CD14-positive monocyte (primary cell): ENCODE measurements at regions not wholly inside any gene's neighbourhood (a gene's known extent, or its start where the extent isn't known, plus 50 kb on each side); places are given as distances from the start of the nearest gene placed in this dataset.

Source experiments
- DNase-seq, 3 donors: peaks; one replicate each; pipeline ENCODE4 v3.0.0-alpha.2; 2011 to 2022
- H2AFZ ChIP-seq: 2 replicates; pipeline ENCODE4 v1.6.0; 2012; ENCODE audit warnings: mild to moderate bottlenecking, low read depth, low read length, inconsistent platforms; ENCODE audit not compliant: insufficient read depth, poor library complexity, severe bottlenecking
- H3K27ac ChIP-seq, 2 donors: 1 replicate in 1 of 2; 2 replicates in 1 of 2; pipeline ENCODE4 v1.5.1; 2012 to 2013; ENCODE audit warnings: low read length in 2 of 2, control low read depth in 1 of 2, inconsistent platforms in 1 of 2, low read depth in 1 of 2, mild to moderate bottlenecking in 1 of 2
- H3K27me3 ChIP-seq, 2 donors: one replicate each; pipeline versions ENCODE4 v1.6.0 to v1.6.1; 2011 to 2013; ENCODE audit warnings: low read length in 2 of 2; ENCODE audit not compliant: control insufficient read depth in 2 of 2, insufficient read depth in 2 of 2
- H3K36me3 ChIP-seq, 2 donors: replicated peaks in 1 of 2; 1 replicate in 1 of 2; 2 replicates in 1 of 2; pipeline versions ENCODE4 v1.5.1 to v1.6.1; 2012 to 2013; ENCODE audit warnings: low read length in 2 of 2, control low read depth in 1 of 2, inconsistent platforms in 1 of 2, mild to moderate bottlenecking in 1 of 2; ENCODE audit not compliant: insufficient read depth in 2 of 2, control insufficient read depth in 1 of 2
- H3K4me1 ChIP-seq, 2 donors: 1 replicate in 1 of 2; 2 replicates in 1 of 2; pipeline versions ENCODE4 v1.5.1 to v1.6.1; 2012 to 2013; ENCODE audit warnings: low read length in 2 of 2, control low read depth in 1 of 2, inconsistent platforms in 1 of 2, mild to moderate bottlenecking in 1 of 2, moderate library complexity in 1 of 2; ENCODE audit not compliant: insufficient read depth in 2 of 2, control insufficient read depth in 1 of 2
- H3K4me2 ChIP-seq: replicated peaks from 2 replicates; pipeline ENCODE3; 2012; ENCODE audit warnings: low read length, moderate library complexity, mild to moderate bottlenecking; ENCODE audit not compliant: poor library complexity, severe bottlenecking; ENCODE audit errors: extremely low read depth
- H3K4me3 ChIP-seq, 3 experiments: fragments of 200-600 bp in 1 of 3; sonication (generic) in 1 of 3; replicated peaks in 1 of 3; 1 replicate in 2 of 3; 2 replicates in 1 of 3; pipeline ENCODE4 v1.5.1; 2011 to 2013; ENCODE audit warnings: low read length in 3 of 3, mild to moderate bottlenecking in 3 of 3, control low read depth in 2 of 3, low read depth in 2 of 3, inconsistent platforms in 1 of 3, moderate library complexity in 1 of 3
- H3K79me2 ChIP-seq: 2 replicates; pipeline ENCODE4 v1.6.0; 2012; ENCODE audit warnings: mild to moderate bottlenecking, control low read depth, inconsistent platforms, low read length, moderate library complexity; ENCODE audit not compliant: insufficient read depth
- H3K9ac ChIP-seq: 2 replicates; pipeline ENCODE4 v1.6.0; 2017; ENCODE audit warnings: low read length, mild to moderate bottlenecking; ENCODE audit not compliant: insufficient read depth, poor library complexity, severe bottlenecking
- H3K9me3 ChIP-seq, 2 donors: replicated peaks in 1 of 2; 1 replicate in 1 of 2; 2 replicates in 1 of 2; pipeline versions ENCODE4 v1.5.1 to v1.6.1; 2012 to 2013; ENCODE audit warnings: low read length in 2 of 2, control low read depth in 1 of 2; ENCODE audit not compliant: control insufficient read depth in 1 of 2, insufficient read depth in 1 of 2
- H4K20me1 ChIP-seq: 2 replicates; pipeline ENCODE4 v1.6.0; 2012; ENCODE audit warnings: mild to moderate bottlenecking, low read length, control low read depth, moderate library complexity; ENCODE audit not compliant: insufficient read depth
- H3K27ac Mint-ChIP-seq, 7 donors: one replicate each; pipeline ENCODE4 v1.8.0; 2020; ENCODE audit warnings: mild to moderate bottlenecking in 7 of 7, mixed read lengths in 7 of 7, moderate library complexity in 6 of 7, inconsistent platforms in 2 of 7
- H3K27me3 Mint-ChIP-seq, 3 donors: one replicate each; pipeline ENCODE4 v1.8.0; 2021 to 2022; ENCODE audit warnings: low read depth in 3 of 3, mild to moderate bottlenecking in 3 of 3, mixed read lengths in 3 of 3, moderate library complexity in 3 of 3, inconsistent platforms in 1 of 3
- H3K36me3 Mint-ChIP-seq, 2 donors: one replicate each; pipeline ENCODE4 v1.8.0; 2020; ENCODE audit warnings: mixed read lengths in 2 of 2, inconsistent platforms in 1 of 2, mild to moderate bottlenecking in 1 of 2
- H3K4me1 Mint-ChIP-seq: one replicate; pipeline ENCODE4 v1.8.0; 2020; ENCODE audit warnings: mild to moderate bottlenecking, mixed read lengths
- H3K4me3 Mint-ChIP-seq, 2 donors: one replicate each; pipeline ENCODE4 v1.8.0; 2020; ENCODE audit warnings: mild to moderate bottlenecking in 2 of 2, mixed read lengths in 2 of 2, moderate library complexity in 1 of 2
- H3K9me3 Mint-ChIP-seq, 7 donors: one replicate each; pipeline ENCODE4 v1.8.0; 2020 to 2022; ENCODE audit warnings: mixed read lengths in 7 of 7, mild to moderate bottlenecking in 6 of 7, moderate library complexity in 6 of 7, inconsistent platforms in 2 of 7
- WGBS: methylation state at CpG from one replicate; pipeline ENCODE4 v1.1.5; 2013; ENCODE audit warnings: missing lambda C conversion rate; ENCODE audit not compliant: insufficient coverage; 5-methylcytosine and 5-hydroxymethylcytosine counted together
- intact Hi-C, 2 donors: fragments of 100-400 bp; cut with micrococcal nuclease; formaldehyde crosslinking; loops; one replicate each; pipeline versions ENCODE4 v1.15.0 to v1.15.1; 2023
- TF ChIP-seq, protein P1 (sequence below): fragments of 200-600 bp; IDR thresholded peaks from one replicate; pipeline ENCODE4 v1.8.0; 2022; ENCODE audit warnings: antibody characterized with exemption, mild to moderate bottlenecking

DNA sequence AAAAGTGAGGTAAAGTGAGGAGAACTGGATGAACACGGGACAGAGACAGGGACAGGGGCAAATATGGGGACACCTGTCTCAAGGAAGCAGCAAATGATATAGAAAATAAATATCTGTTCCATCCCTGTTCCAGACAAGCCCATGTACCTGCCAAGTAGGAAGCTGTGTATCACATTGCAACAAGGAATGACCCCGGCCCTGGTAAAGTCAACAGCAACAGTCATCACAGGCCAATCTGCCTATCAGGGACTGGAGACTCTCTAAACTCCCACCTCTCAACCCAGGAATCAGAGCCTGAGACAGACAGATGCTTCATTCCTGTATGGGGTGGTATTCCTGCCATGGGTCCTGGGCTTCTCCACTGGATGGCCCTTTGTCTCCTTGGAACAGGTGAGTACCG, 156.6 kb upstream of the PRSS1 start:
- DNase-seq = no peak
- H3K4me1 Mint-ChIP-seq = peaks cover 8% of the 10 kb centered on the region
- no peak overlapping the region for H3K9ac ChIP-seq
- H3K4me3 ChIP-seq = no peak overlapping the region
- H3K27ac ChIP-seq = no peak overlapping the region
- H3K27me3 Mint-ChIP-seq = peaks cover 0 to 2% (median 0%) of the 10 kb centered on the region in 3 donors
- no peak overlapping the region for H2AFZ ChIP-seq
- H3K36me3 ChIP-seq = no peaks in the 10 kb centered on the region
- no peaks in the 10 kb centered on the region for H4K20me1 ChIP-seq
- H3K36me3 Mint-ChIP-seq = no peaks in the 10 kb centered on the region
- H3K9me3 ChIP-seq = no peaks in the 10 kb centered on the region
- no peaks in the 10 kb centered on the region for H3K27me3 ChIP-seq
- H3K4me2 ChIP-seq = no peak overlapping the region
- no peak overlapping the region for H3K27ac Mint-ChIP-seq
- 100% methylated on average over 1 of the region's 3 CpGs for WGBS
- intact Hi-C loops = no loop called here
- no peaks in the 10 kb centered on the region for H3K4me1 ChIP-seq
- no peak overlapping the region for H3K4me3 Mint-ChIP-seq
- no peaks in the 10 kb centered on the region for H3K79me2 ChIP-seq
- TF ChIP-seq, protein P1, sequence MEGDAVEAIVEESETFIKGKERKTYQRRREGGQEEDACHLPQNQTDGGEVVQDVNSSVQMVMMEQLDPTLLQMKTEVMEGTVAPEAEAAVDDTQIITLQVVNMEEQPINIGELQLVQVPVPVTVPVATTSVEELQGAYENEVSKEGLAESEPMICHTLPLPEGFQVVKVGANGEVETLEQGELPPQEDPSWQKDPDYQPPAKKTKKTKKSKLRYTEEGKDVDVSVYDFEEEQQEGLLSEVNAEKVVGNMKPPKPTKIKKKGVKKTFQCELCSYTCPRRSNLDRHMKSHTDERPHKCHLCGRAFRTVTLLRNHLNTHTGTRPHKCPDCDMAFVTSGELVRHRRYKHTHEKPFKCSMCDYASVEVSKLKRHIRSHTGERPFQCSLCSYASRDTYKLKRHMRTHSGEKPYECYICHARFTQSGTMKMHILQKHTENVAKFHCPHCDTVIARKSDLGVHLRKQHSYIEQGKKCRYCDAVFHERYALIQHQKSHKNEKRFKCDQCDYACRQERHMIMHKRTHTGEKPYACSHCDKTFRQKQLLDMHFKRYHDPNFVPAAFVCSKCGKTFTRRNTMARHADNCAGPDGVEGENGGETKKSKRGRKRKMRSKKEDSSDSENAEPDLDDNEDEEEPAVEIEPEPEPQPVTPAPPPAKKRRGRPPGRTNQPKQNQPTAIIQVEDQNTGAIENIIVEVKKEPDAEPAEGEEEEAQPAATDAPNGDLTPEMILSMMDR = no peak
- peaks cover 0 to 2% (median 0%) of the 10 kb centered on the region in 7 donors for H3K9me3 Mint-ChIP-seq

DNA sequence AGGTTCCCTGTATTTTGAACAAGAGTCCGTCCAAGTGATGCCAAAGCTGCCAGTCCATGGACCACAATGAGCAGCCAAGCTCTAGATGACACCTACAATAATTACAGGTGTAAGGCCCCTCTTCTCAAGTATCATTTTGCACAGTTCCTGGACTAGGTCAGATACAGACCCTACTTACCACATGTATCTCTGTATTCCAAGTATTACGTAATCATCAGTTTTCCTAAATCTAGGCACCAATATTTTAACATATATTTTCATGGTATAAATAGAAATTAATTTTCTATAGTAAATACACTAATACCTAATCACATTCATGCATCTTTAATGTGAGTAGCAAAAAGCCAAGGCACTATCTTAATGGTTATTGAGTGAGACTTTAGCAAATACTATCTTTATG, 157.0 kb upstream of the PRSS1 start:
- Histone ChIP-seq H3K4me1 (no peaks in the 10 kb centered on the region), H3K4me3 (no peak overlapping the region), H2AFZ (no peak overlapping the region), H3K79me2 (no peaks in the 10 kb centered on the region), H3K9me3 (no peaks in the 10 kb centered on the region), H3K9ac (no peak overlapping the region), H4K20me1 (no peaks in the 10 kb centered on the region), H3K27me3 (no peaks in the 10 kb centered on the region), H3K36me3 (no peaks in the 10 kb centered on the region), H3K27ac (no peak overlapping the region), H3K4me2 (no peak overlapping the region)
- peaks cover 0 to 2% (median 0%) of the 10 kb centered on the region in 3 donors for H3K27me3 Mint-ChIP-seq
- peaks cover 0 to 2% (median 0%) of the 10 kb centered on the region in 7 donors for H3K9me3 Mint-ChIP-seq
- no peak overlapping the region for H3K27ac Mint-ChIP-seq
- no peak overlapping the region for H3K4me3 Mint-ChIP-seq
- intact Hi-C loops = no loop called here
- no peaks in the 10 kb centered on the region for H3K36me3 Mint-ChIP-seq
- TF ChIP-seq, protein P1 = no peak
- WGBS = 100% methylated on average over 1 of the region's 2 CpGs
- no peak for DNase-seq
- H3K4me1 Mint-ChIP-seq = peaks cover 4% of the 10 kb centered on the region
